HG03442 (cell line): ENCODE measurements at regions not wholly inside any gene's neighbourhood (a gene's known extent, or its start where the extent isn't known, plus 50 kb on each side); places are given as distances from the start of the nearest gene placed in this dataset.

ENCODE experiments used
- ATAC-seq: cut with Tn5 transposase; IDR thresholded peaks from one replicate; pipeline ENCODE4 v1.9.1; 2021; ENCODE audit warnings: mild to moderate bottlenecking, moderate library complexity; ENCODE audit not compliant: unreplicated experiment

GRCh38 chr21:41071258-41072171 is 96.4 kb upstream of the BACE2 start:
- no peak for ATAC-seq

- ATAC-seq, result no peak
These were observed 94.4 kb upstream of the BACE2 start for GRCh38 chr21:41073558-41073957.

- ATAC-seq, result no peak
These were observed 93.4 kb upstream of the BACE2 start for GRCh38 chr21:41074396-41075184.

- no peak for ATAC-seq
These were observed 92.3 kb upstream of the BACE2 start for GRCh38 chr21:41075656-41076055.

- no peak for ATAC-seq
These were observed 91.9 kb upstream of the BACE2 start for GRCh38 chr21:41076064-41076463.

- no peak for ATAC-seq
These were observed 88.8 kb upstream of the BACE2 start for GRCh38 chr21:41079159-41079558.

GRCh38 chr21:41080485-41081121 is 87.4 kb upstream of the BACE2 start:
- ATAC-seq, result no peak

- ATAC-seq, result no peak
These were observed 81.4 kb upstream of the BACE2 start for GRCh38 chr21:41086569-41086968.

GRCh38 chr21:41090981-41091380 is 77.0 kb upstream of the BACE2 start:
- no peak for ATAC-seq

- no peak for ATAC-seq
These were observed 76.3 kb upstream of the BACE2 start for GRCh38 chr21:41091616-41092015.

- no peak for ATAC-seq
These were observed 75.6 kb upstream of the BACE2 start for GRCh38 chr21:41092312-41092711.

GRCh38 chr21:41095983-41096382 is 72.0 kb upstream of the BACE2 start:
- ATAC-seq, result no peak

GRCh38 chr21:41098076-41098475 is 69.9 kb upstream of the BACE2 start:
- ATAC-seq, result no peak

- no peak for ATAC-seq
These were observed 69.4 kb upstream of the BACE2 start for GRCh38 chr21:41098481-41099042.

- no peak for ATAC-seq
These were observed 67.0 kb upstream of the BACE2 start for GRCh38 chr21:41100826-41101550.

GRCh38 chr21:41102281-41102680 is 65.7 kb upstream of the BACE2 start:
- no peak for ATAC-seq

GRCh38 chr21:41107602-41108001 is 60.4 kb upstream of the BACE2 start:
- no peak for ATAC-seq

GRCh38 chr21:41108668-41109585 is 59.0 kb upstream of the BACE2 start:
- no peak for ATAC-seq

- no peak for ATAC-seq
These were observed 57.8 kb upstream of the BACE2 start for GRCh38 chr21:41110161-41110560.
